ENCODE measurements at regions not wholly inside any gene's neighbourhood (a gene's known extent, or its start where the extent isn't known, plus 50 kb on each side); places are given as distances from the start of the nearest gene placed in this dataset.
"Not testable (repeated sequence)": the region's sequence is repeated elsewhere in the genome, so short reads cannot be mapped to it uniquely, and the experiment has no call there.

GRCh38 chr18:10354241-10354811 is 100.1 kb upstream of the APCDD1 start:
- DNase-seq (ENCODE audit: low spot score in 2 of 2, unreplicated experiment in 2 of 2), result no peak
- Mint-ChIP-seq H3K27me3 (ENCODE audit: low read depth) (no peaks in the 10 kb centered on the region), H3K4me1 (peaks cover 46% of the 10 kb centered on the region), H3K27ac (peak overlapping the region; percentile 81), H3K4me3 (no peak overlapping the region), H3K9me3 (peaks cover 18% of the 10 kb centered on the region), H3K36me3 (peaks cover 3% of the 10 kb centered on the region)
- no peak for TF ChIP-seq CTCF (IDR thresholded peaks at IDR 0.05; ENCODE audit: unreplicated experiment)

- H3K4me1 Mint-ChIP-seq, result peaks cover 40% of the 10 kb centered on the region
- no peak for TF ChIP-seq CTCF (IDR thresholded peaks at IDR 0.05; ENCODE audit: unreplicated experiment)
- DNase-seq (ENCODE audit: low spot score in 2 of 2, unreplicated experiment in 2 of 2), result no peak
- no peak overlapping the region for H3K4me3 Mint-ChIP-seq
- H3K36me3 Mint-ChIP-seq, result peaks cover 3% of the 10 kb centered on the region
- H3K9me3 Mint-ChIP-seq, result peaks cover 18% of the 10 kb centered on the region
- H3K27ac Mint-ChIP-seq, result peak overlapping the region; percentile 81
- no peaks in the 10 kb centered on the region for H3K27me3 Mint-ChIP-seq (ENCODE audit: low read depth)
Measured at GRCh38 chr18:10354890-10355289, 99.5 kb upstream of the APCDD1 start.

GRCh38 chr18:10356999-10357398 is 97.4 kb upstream of the APCDD1 start:
- peaks cover 26% of the 10 kb centered on the region for H3K4me1 Mint-ChIP-seq
- H3K27ac Mint-ChIP-seq; DNase-seq (ENCODE audit: low spot score in 2 of 2, unreplicated experiment in 2 of 2); H3K36me3 Mint-ChIP-seq; H3K4me3 Mint-ChIP-seq; H3K27me3 Mint-ChIP-seq (ENCODE audit: low read depth): not testable (repeated sequence)
- H3K9me3 Mint-ChIP-seq, result peaks cover 18% of the 10 kb centered on the region

- Mint-ChIP-seq H3K27me3 (ENCODE audit: low read depth) (no peaks in the 10 kb centered on the region), H3K27ac (no peak overlapping the region), H3K4me1 (peaks cover under 1% of the 10 kb centered on the region), H3K4me3 (no peak overlapping the region), H3K36me3 (peaks cover 5% of the 10 kb centered on the region), H3K9me3 (peaks cover 29% of the 10 kb centered on the region)
- no peak for DNase-seq (ENCODE audit: low spot score in 2 of 2, unreplicated experiment in 2 of 2)
- TF ChIP-seq CTCF (IDR thresholded peaks at IDR 0.05; ENCODE audit: unreplicated experiment), result no peak
Measured at GRCh38 chr18:10361660-10362059, 92.8 kb upstream of the APCDD1 start.

- no peaks in the 10 kb centered on the region for H3K27me3 Mint-ChIP-seq (ENCODE audit: low read depth)
- DNase-seq (ENCODE audit: low spot score in 2 of 2, unreplicated experiment in 2 of 2), result no peak
- H3K4me1 Mint-ChIP-seq, result peaks cover 24% of the 10 kb centered on the region
- no peak for TF ChIP-seq CTCF (IDR thresholded peaks at IDR 0.05; ENCODE audit: unreplicated experiment)
- H3K36me3 Mint-ChIP-seq, result peaks cover 3% of the 10 kb centered on the region
- H3K27ac Mint-ChIP-seq, result no peak overlapping the region
- H3K4me3 Mint-ChIP-seq, result no peak overlapping the region
- peaks cover 20% of the 10 kb centered on the region for H3K9me3 Mint-ChIP-seq
Measured at GRCh38 chr18:10365021-10365500, 89.4 kb upstream of the APCDD1 start.

- H3K9me3 Mint-ChIP-seq, result peaks cover 20% of the 10 kb centered on the region
- peaks cover 29% of the 10 kb centered on the region for H3K4me1 Mint-ChIP-seq
- H3K4me3 Mint-ChIP-seq, result no peak overlapping the region
Measured at GRCh38 chr18:10365901-10366300, 88.5 kb upstream of the APCDD1 start.

More at GRCh38 chr18:10365901-10366300, 88.5 kb upstream of the APCDD1 start:
- no peak for TF ChIP-seq CTCF (IDR thresholded peaks at IDR 0.05; ENCODE audit: unreplicated experiment)
- no peaks in the 10 kb centered on the region for H3K27me3 Mint-ChIP-seq (ENCODE audit: low read depth)
- H3K27ac Mint-ChIP-seq, result no peak overlapping the region
- DNase-seq (ENCODE audit: low spot score in 2 of 2, unreplicated experiment in 2 of 2), result no peak
- peaks cover 3% of the 10 kb centered on the region for H3K36me3 Mint-ChIP-seq
